Esophagus muscularis mucosa (tissue), 4 donors: ENCODE measurements at regions not wholly inside any gene's neighbourhood (a gene's known extent, or its start where the extent isn't known, plus 50 kb on each side); places are given as distances from the start of the nearest gene placed in this dataset.

Experiments
- DNase-seq: peaks from one replicate; pipeline ENCODE4 v3.0.0-alpha.2; 2017; ENCODE audit errors: extremely low spot score
- H3K27ac ChIP-seq, 4 donors: fragments of 200-600 bp; sonication (generic); replicated peaks in 1 of 4; 1 replicate in 3 of 4; 2 replicates in 1 of 4; pipeline ENCODE4 v1.5.1; 2016 to 2019; ENCODE audit warnings: mild to moderate bottlenecking in 1 of 4
- H3K27me3 ChIP-seq, 4 donors: fragments of 200-600 bp; sonication (generic); one replicate each; pipeline versions ENCODE4 v1.5.1 to v1.6.0; 2016 to 2019
- H3K36me3 ChIP-seq, 4 donors: fragments of 200-600 bp; sonication (generic); one replicate each; pipeline ENCODE4 v1.5.1; 2016 to 2019
- H3K4me1 ChIP-seq, 4 donors: fragments of 200-600 bp; sonication (generic); one replicate each; pipeline ENCODE4 v1.5.1; 2016 to 2019
- H3K4me3 ChIP-seq, 4 donors: fragments of 200-600 bp; sonication (generic); 1 replicate in 2 of 4; 2 replicates in 2 of 4; pipeline ENCODE4 v1.5.1; 2016 to 2019; ENCODE audit warnings: mild to moderate bottlenecking in 4 of 4, moderate library complexity in 1 of 4
- H3K9me3 ChIP-seq, 4 donors: fragments of 200-600 bp; sonication (generic); 1 replicate in 3 of 4; 2 replicates in 1 of 4; pipeline ENCODE4 v1.5.1; 2016 to 2019
- EP300 ChIP-seq: sonication (generic); formaldehyde crosslinking; IDR thresholded peaks from one replicate; pipeline ENCODE4 v1.6.1; 2017; ENCODE audit warnings: antibody characterized with exemption
- POLR2A ChIP-seq: fragments of 450-650 bp; IDR thresholded peaks from one replicate; pipeline ENCODE4 v1.6.1; 2017; ENCODE audit warnings: antibody characterized with exemption, moderate library complexity, mild to moderate bottlenecking, low read depth
- POLR2AphosphoS5 ChIP-seq, 2 donors: sonication (generic); formaldehyde crosslinking; IDR thresholded peaks; one replicate each; pipeline ENCODE4 v1.6.1; 2017; ENCODE audit warnings: antibody characterized with exemption in 2 of 2
- WGBS: methylation state at CpG from one replicate; pipeline ENCODE4 v1.1.5; 2018; 5-methylcytosine and 5-hydroxymethylcytosine counted together
- intact Hi-C: fragments of 100-400 bp; cut with DNase I; formaldehyde crosslinking; loops from one replicate; pipeline ENCODE4 v1.15.1; 2023
- TF ChIP-seq, protein P1 (sequence below), 3 experiments: fragments of 200-600 bp in 2 of 3; fragments of 450-650 bp in 1 of 3; sonication (generic) in 2 of 3; IDR thresholded peaks; one replicate each; pipeline ENCODE4 v1.5.1; 2017 to 2019; ENCODE audit warnings: antibody characterized with exemption in 3 of 3, mild to moderate bottlenecking in 2 of 3, moderate library complexity in 1 of 3

DNA sequence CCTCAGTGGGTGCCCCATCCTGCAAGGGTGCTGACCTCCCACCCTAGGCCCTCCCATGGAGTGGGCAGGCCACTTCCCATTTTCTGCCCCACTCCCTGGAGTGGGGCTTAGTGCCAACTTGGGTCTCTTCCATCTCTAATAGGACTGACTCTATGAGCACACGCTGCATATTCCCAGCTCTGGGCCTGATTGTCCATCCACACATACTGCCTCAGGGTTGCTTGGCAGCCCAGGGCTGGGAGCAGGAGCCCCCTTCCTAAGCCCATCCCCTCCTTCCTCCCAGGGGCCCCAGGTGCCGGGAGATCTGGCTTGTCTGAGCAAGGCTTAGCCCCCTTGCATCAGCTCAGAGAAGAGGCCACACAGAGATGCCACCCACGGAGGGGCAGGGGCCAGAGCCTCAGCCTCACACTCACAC, 55.1 kb downstream of the PJA1 start:
- peaks cover 0 to 12% (median 10%) of the 10 kb centered on the region in 4 donors for H3K4me1 ChIP-seq
- peaks cover 0 to 3% (median 0%) of the 10 kb centered on the region in 4 donors for H3K27me3 ChIP-seq
- WGBS = 66% methylated on average over 2 of the region's 3 CpGs
- no peak overlapping the region for H3K4me3 ChIP-seq
- DNase-seq = no peak
- H3K27ac ChIP-seq = no peak overlapping the region
- no peaks in the 10 kb centered on the region for H3K36me3 ChIP-seq
- intact Hi-C loops = no loop called here
- TF ChIP-seq, protein P1, sequence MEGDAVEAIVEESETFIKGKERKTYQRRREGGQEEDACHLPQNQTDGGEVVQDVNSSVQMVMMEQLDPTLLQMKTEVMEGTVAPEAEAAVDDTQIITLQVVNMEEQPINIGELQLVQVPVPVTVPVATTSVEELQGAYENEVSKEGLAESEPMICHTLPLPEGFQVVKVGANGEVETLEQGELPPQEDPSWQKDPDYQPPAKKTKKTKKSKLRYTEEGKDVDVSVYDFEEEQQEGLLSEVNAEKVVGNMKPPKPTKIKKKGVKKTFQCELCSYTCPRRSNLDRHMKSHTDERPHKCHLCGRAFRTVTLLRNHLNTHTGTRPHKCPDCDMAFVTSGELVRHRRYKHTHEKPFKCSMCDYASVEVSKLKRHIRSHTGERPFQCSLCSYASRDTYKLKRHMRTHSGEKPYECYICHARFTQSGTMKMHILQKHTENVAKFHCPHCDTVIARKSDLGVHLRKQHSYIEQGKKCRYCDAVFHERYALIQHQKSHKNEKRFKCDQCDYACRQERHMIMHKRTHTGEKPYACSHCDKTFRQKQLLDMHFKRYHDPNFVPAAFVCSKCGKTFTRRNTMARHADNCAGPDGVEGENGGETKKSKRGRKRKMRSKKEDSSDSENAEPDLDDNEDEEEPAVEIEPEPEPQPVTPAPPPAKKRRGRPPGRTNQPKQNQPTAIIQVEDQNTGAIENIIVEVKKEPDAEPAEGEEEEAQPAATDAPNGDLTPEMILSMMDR (IDR thresholded peaks at IDR 0.05) = no peak
- TF ChIP-seq POLR2AphosphoS5 (IDR thresholded peaks at IDR 0.05) (no peak), EP300 (no peak), POLR2A (no peak)
- H3K9me3 ChIP-seq = no peaks in the 10 kb centered on the region

DNA sequence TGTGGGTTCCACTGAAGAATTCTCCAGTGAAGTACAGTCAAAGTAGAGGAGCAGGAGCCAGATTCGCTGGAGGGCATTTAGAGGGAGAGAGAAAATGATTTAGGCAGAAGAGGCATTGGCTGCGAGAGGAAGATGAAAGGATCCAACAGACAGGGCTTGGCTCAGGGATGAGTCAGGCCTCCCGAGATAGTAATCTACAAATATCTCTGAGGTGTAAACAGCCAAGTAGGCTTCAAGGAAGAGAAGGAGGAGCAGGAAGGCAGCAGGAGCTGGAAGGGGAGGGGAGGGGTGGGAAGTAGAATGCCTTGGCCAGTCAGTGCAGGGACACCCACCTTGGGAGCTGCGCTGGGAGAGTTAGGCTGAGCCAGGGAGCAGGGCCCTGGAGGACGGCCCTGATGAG, 55.5 kb downstream of the PJA1 start:
- H3K27ac ChIP-seq = no peak overlapping the region
- 43% methylated on average over 5 of the region's 5 CpGs for WGBS
- TF ChIP-seq POLR2AphosphoS5 (IDR thresholded peaks at IDR 0.05) (no peak), EP300 (no peak), POLR2A (no peak)
- TF ChIP-seq, protein P1 (IDR thresholded peaks at IDR 0.05) = no peak
- no peak overlapping the region for H3K4me3 ChIP-seq
- peaks cover 0 to 12% (median 10%) of the 10 kb centered on the region in 4 donors for H3K4me1 ChIP-seq
- peaks cover 0 to 3% (median 0%) of the 10 kb centered on the region in 4 donors for H3K27me3 ChIP-seq
- H3K36me3 ChIP-seq = no peaks in the 10 kb centered on the region
- intact Hi-C loops = no loop called here
- no peaks in the 10 kb centered on the region for H3K9me3 ChIP-seq
- DNase-seq = no peak

- intact Hi-C loops = no loop called here
- no peak for DNase-seq
These were observed 56.1 kb downstream of the PJA1 start for GRCh38 chrX:69109036-69109663.

DNA sequence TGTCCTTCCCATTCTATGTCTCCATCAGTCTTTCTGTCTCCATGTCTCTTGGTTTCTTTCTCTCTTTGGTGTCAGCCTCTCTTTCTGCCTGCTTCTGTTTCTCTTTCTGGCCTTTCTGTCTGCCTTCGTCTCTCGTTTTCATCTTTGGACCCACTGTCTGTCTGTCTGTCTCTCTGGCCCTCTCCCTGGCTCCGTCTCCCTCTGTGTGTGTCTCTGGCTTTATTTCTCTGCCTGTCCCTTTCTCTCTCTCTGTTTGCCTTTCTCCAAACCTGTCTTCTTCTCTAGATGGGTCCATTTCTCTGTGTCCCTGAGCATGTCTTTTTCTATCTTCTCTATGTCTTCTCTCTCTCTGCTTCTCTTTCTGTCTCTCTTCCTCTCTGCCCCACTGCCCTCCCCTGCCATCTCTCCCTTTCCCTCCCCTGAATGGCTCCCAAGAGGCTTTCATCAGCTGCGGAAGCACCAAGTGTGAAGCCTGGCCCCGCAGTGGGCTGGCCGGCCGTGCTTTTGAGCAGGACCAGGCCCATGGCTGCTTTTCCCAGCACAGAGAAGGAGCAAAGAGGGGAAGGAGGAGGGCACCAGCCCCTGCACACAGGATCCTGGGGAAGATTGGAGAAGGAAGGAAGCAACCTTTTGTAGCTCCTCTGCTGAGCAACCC, 57.4 kb downstream of the PJA1 start:
- H3K27me3 ChIP-seq = peaks cover 0 to 3% (median 0%) of the 10 kb centered on the region in 4 donors
- no peak for DNase-seq
- TF ChIP-seq POLR2AphosphoS5 (IDR thresholded peaks at IDR 0.05) = no peak
- no peak for TF ChIP-seq POLR2A
- TF ChIP-seq EP300 = no peak
- TF ChIP-seq, protein P1 (IDR thresholded peaks at IDR 0.05) = no peak
- WGBS = 64% methylated on average over 7 of the region's 7 CpGs
- intact Hi-C loops = no loop called here
- no peaks in the 10 kb centered on the region for H3K36me3 ChIP-seq
- no peak overlapping the region for H3K4me3 ChIP-seq
- H3K9me3 ChIP-seq = no peaks in the 10 kb centered on the region
- H3K4me1 ChIP-seq = peaks cover 0 to 12% (median 10%) of the 10 kb centered on the region in 4 donors
- H3K27ac ChIP-seq = no peak overlapping the region

More at GRCh38 chrX:69109036-69109663, 56.1 kb downstream of the PJA1 start:
- Histone ChIP-seq H3K36me3 (no peaks in the 10 kb centered on the region), H3K4me3 (no peak overlapping the region), H3K9me3 (no peaks in the 10 kb centered on the region), H3K27ac (no peak overlapping the region), H3K4me1 (peaks cover 0 to 12% (median 10%) of the 10 kb centered on the region in 4 donors), H3K27me3 (peaks cover 0 to 3% (median 0%) of the 10 kb centered on the region in 4 donors)
- no peak for TF ChIP-seq POLR2A
- TF ChIP-seq, protein P1 (IDR thresholded peaks at IDR 0.05) = no peak
- no peak for TF ChIP-seq EP300
- TF ChIP-seq POLR2AphosphoS5 (IDR thresholded peaks at IDR 0.05) = no peak
- 70% methylated on average over 7 of the region's 8 CpGs for WGBS
